Activated naive CD8-positive, alpha-beta T cell treated with anti-CD3 and anti-CD28 coated beads, Interleukin-2, amount 50 U/mL, for 24 hours (primary cell): ENCODE measurements at regions not wholly inside any gene's neighbourhood (a gene's known extent, or its start where the extent isn't known, plus 50 kb on each side); places are given as distances from the start of the nearest gene placed in this dataset.
"Not testable (repeated sequence)": the region's sequence is repeated elsewhere in the genome, so short reads cannot be mapped to it uniquely, and the experiment has no call there.

ENCODE experiments used
- ATAC-seq: fragments of 150-1000 bp; cut with Tn5 transposase; one replicate; pipeline ENCODE4 v1.10.0; 2021
- DNase-seq: peaks from one replicate; pipeline ENCODE4 v3.0.0; 2021
- H3K27ac Mint-ChIP-seq: one replicate; pipeline ENCODE4 v1.8.0; 2021; ENCODE audit warnings: mild to moderate bottlenecking, mixed read lengths
- H3K27me3 Mint-ChIP-seq: one replicate; pipeline ENCODE4 v1.8.0; 2021; ENCODE audit warnings: mixed read lengths
- H3K36me3 Mint-ChIP-seq: one replicate; pipeline ENCODE4 v1.8.0; 2021; ENCODE audit warnings: low read depth, mixed read lengths
- H3K4me1 Mint-ChIP-seq: one replicate; pipeline ENCODE4 v1.8.0; 2021; ENCODE audit warnings: mixed read lengths
- H3K4me3 Mint-ChIP-seq: one replicate; pipeline ENCODE4 v1.8.0; 2021; ENCODE audit warnings: mild to moderate bottlenecking, moderate library complexity, mixed read lengths
- H3K9me3 Mint-ChIP-seq: one replicate; pipeline ENCODE4 v1.8.0; 2021; ENCODE audit warnings: mixed read lengths

DNA sequence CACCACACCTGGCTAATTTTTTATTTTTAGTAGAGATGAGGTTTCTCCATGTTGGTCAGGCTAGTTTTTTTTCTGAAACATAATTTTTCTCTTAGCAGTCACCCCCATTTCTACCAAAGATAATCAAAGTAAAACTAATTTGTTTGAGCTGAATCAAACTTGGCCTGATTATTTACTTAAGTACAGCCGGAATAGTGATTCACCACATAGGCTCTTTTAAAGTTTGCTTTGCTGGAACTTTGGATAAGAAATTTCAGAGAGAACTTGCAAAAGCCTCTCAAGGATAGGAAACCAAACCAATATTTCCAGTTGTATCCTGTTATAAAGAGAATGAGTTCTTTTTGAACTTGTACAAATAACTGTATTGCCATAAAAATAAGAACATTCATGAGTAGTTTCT lies 105.0 kb upstream of the SYNCRIP start:
- Mint-ChIP-seq H3K27ac (no peak overlapping the region), H3K27me3 (peaks cover 8% of the 10 kb centered on the region), H3K4me3 (no peak overlapping the region), H3K9me3 (no peaks in the 10 kb centered on the region), H3K36me3 (no peaks in the 10 kb centered on the region), H3K4me1 (no peaks in the 10 kb centered on the region)
- DNase-seq, result no peak
- no peak for ATAC-seq

DNA sequence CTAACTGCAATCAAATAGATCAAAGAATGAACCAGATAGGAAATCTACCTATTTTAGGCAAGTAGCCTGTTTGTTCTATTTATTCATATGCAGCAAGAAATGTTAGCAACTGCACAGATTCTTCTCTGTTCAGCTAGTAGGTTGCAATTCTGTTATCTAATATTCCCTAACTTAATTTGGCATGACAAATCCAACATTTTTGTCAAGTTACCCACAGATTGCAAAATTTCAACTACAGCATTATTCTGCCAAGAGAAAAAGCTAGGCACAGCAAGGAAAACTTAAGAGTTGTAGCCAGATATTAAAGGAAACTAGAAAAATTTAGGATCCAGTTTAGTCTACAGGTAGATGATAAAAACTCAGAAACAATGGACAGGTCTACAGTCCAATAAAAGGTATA lies 104.4 kb upstream of the SYNCRIP start:
- Mint-ChIP-seq H3K4me1 (no peaks in the 10 kb centered on the region), H3K27ac (no peak overlapping the region), H3K4me3 (no peak overlapping the region), H3K27me3 (peaks cover 8% of the 10 kb centered on the region), H3K36me3 (no peaks in the 10 kb centered on the region), H3K9me3 (no peaks in the 10 kb centered on the region)
- DNase-seq (no peak), ATAC-seq (no peak)

DNA sequence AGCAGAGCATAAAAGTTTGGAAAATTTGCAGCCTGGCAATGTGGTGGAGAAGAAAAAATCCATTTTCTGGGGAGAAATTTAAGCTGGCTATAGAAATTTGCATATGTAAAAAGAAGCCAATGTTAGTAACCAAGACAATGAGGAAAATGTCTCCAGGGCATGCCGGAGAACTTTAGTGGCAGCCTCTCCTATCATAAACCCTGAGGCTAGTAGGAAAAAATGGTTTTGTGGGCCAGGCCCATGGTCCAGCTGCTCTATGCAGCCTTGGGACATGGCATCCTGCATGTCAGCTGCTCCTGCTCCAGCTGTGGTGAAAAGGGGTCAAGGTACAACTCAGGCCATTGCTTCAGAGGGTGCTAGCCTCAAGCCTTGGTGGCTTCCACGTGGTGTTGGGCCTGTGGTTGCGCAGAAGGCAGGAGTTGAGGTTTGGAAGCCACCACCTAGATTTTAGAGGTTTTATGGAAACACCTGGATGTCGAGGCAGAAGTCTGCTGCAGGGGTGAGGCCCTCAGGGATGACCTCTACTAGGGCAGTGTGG lies 101.8 kb upstream of the SYNCRIP start:
- Mint-ChIP-seq H3K27ac (no peak overlapping the region), H3K4me1 (no peaks in the 10 kb centered on the region), H3K36me3 (no peaks in the 10 kb centered on the region), H3K27me3 (peaks cover 6% of the 10 kb centered on the region), H3K4me3 (no peak overlapping the region), H3K9me3 (no peaks in the 10 kb centered on the region)
- no peak for DNase-seq
- ATAC-seq, result no peak

GRCh38 chr6:85726206-85726605 lies 83.5 kb upstream of the SYNCRIP start:
- Mint-ChIP-seq H3K36me3 (no peaks in the 10 kb centered on the region), H3K4me1 (no peaks in the 10 kb centered on the region), H3K27me3 (peaks cover 6% of the 10 kb centered on the region), H3K4me3 (no peak overlapping the region), H3K9me3 (peaks cover 3% of the 10 kb centered on the region), H3K27ac (no peak overlapping the region)
- ATAC-seq (no peak), DNase-seq (no peak)

DNA sequence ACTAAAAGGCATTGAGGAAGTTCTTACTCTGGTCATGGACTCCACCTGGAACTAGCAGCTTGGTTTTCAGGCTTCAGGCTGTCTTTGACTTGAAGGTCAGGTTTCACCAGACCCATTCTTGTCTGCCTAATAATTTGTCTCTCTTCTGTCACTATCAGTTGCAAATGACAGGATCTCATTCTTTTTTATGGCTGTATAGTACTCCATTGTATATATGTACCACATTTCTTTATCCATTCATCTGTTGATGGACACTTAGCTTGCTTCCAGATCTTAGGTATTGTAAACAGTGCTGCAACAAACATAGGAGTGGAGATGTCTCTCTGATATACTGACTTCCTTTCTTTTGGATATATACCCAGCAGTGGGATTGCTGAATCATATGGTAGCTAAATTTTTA lies 73.1 kb upstream of the SYNCRIP start:
- DNase-seq (no peak), ATAC-seq (no peak)
- Mint-ChIP-seq H3K27ac (no peak overlapping the region), H3K9me3 (peaks cover 9% of the 10 kb centered on the region), H3K4me3 (no peak overlapping the region), H3K27me3 (peaks cover 5% of the 10 kb centered on the region), H3K36me3 (no peaks in the 10 kb centered on the region), H3K4me1 (no peaks in the 10 kb centered on the region)

DNA sequence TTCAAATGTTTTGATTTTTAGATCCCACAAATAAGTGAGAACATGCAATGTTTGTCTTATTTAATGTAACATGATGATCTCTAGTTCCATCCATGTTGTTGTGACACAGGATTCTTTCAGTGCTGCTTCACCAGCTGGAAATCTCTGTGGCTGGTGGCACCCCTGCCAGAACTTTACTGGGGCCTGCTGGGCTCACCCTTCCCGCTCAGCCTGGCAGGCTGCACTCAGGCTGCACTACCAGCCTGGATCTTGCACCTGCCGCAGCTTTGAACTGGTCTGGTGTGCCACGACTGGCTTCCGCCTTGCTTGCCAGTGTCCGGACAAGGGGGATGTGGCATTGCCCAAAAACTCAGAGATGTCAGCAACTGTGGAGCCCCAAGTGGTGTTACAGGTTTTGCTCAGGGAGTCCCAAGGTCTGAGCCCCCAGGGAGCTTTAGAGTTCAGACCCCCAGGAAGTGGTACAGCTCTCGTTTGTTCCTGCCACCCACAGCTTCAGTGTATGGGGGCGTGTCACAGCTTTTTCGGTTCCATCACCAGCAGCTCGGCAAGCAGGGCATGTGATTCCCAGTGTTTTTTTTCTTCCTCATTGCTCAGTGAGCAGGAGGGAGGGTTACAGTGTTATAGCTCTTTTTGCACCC lies 72.3 kb upstream of the SYNCRIP start:
- DNase-seq (no peak), ATAC-seq (no peak)
- Mint-ChIP-seq H3K4me3 (no peak overlapping the region), H3K9me3 (peaks cover 9% of the 10 kb centered on the region), H3K27me3 (peaks cover 5% of the 10 kb centered on the region), H3K36me3 (no peaks in the 10 kb centered on the region), H3K27ac (no peak overlapping the region), H3K4me1 (no peaks in the 10 kb centered on the region)

GRCh38 chr6:85712346-85712745 lies 69.7 kb upstream of the SYNCRIP start:
- DNase-seq (no peak), ATAC-seq (no peak)
- peaks cover 15% of the 10 kb centered on the region for H3K9me3 Mint-ChIP-seq
- no peaks in the 10 kb centered on the region for H3K4me1 Mint-ChIP-seq
- H3K27ac Mint-ChIP-seq, result no peak overlapping the region
- no peaks in the 10 kb centered on the region for H3K36me3 Mint-ChIP-seq
- H3K4me3 Mint-ChIP-seq, result no peak overlapping the region
- H3K27me3 Mint-ChIP-seq, result peaks cover 5% of the 10 kb centered on the region

DNA sequence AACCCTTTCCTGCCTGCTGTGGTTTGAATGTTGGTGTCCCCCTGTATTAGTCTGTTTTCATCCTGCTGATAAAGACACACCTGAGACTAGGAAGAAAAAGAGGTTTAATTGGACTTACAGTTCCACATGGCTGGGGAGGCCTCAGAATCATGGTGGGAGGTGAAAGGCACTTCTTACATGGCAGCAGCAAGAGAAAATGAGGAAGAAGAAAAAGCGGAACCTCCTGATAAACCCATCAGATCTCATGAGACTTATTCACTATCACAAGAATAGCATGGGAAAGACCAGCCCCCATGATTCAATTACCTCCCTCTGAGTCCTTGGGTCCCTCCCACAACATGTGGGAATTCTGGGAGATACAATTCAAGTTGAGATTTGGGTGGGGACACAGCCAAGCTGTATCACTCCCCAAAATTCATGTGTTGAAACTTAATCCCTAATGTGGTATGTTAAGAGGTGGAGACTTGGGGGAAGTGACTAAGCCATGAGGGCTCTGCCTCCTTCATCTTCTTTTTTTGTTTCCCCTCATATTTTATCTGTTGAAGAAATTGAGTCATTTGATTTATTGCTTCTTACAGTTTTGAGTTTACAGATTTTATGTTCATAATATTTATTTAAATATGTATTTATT lies 64.9 kb upstream of the SYNCRIP start:
- not testable (repeated sequence) for H3K27me3 Mint-ChIP-seq, H3K4me3 Mint-ChIP-seq, ATAC-seq, H3K4me1 Mint-ChIP-seq, H3K9me3 Mint-ChIP-seq, H3K36me3 Mint-ChIP-seq, H3K27ac Mint-ChIP-seq, DNase-seq

DNA sequence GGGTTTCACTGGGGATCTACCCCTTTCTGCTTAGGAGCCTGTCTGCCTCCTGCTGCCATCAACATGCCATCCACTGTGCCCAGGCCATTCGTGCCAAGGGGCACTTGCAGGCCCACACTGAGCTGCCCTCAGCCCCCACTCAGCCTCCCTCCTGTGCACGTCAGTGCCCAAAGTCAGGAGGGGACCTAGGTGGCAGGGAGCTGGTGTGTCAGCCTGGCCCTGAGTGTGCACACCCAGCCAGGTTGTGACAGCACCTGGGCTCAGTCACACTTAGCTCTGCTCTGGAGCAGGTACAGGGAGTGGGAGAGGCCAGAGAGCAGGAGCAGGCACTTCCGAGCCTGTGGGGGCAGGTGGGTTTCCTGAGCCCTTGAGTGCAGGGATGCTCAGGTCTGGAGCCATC lies 63.6 kb upstream of the SYNCRIP start:
- no peak overlapping the region for H3K27ac Mint-ChIP-seq
- H3K36me3 Mint-ChIP-seq, result no peaks in the 10 kb centered on the region
- H3K27me3 Mint-ChIP-seq, result no peaks in the 10 kb centered on the region
- no peaks in the 10 kb centered on the region for H3K4me1 Mint-ChIP-seq
- DNase-seq (no peak), ATAC-seq (no peak)
- H3K4me3 Mint-ChIP-seq, result no peak overlapping the region
- H3K9me3 Mint-ChIP-seq, result peaks cover 6% of the 10 kb centered on the region

DNA sequence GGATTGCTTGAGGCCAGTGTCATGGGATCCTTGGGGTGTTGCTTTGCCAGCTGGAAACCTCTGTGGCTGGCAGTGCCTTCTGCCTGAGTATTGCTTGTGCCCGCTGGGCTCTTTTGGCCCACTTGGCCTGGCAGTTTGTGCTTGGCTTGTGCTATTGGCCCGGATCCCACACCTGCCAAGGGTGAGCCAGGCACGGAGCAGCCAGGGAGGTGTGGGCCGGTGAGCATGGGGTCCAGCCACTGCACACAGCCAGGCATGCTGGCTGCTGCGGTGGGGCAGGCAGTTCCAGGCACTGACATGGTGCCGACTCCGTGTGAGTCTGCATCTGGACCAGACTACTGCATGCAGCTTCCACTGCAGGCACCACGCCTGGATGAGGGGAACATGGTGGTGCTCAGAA lies 62.5 kb upstream of the SYNCRIP start:
- no peak for DNase-seq
- no peaks in the 10 kb centered on the region for H3K36me3 Mint-ChIP-seq
- no peaks in the 10 kb centered on the region for H3K4me1 Mint-ChIP-seq
- no peak overlapping the region for H3K27ac Mint-ChIP-seq
- no peak for ATAC-seq
- H3K27me3 Mint-ChIP-seq, result no peaks in the 10 kb centered on the region
- H3K4me3 Mint-ChIP-seq, result no peak overlapping the region
- peaks cover 6% of the 10 kb centered on the region for H3K9me3 Mint-ChIP-seq

DNA sequence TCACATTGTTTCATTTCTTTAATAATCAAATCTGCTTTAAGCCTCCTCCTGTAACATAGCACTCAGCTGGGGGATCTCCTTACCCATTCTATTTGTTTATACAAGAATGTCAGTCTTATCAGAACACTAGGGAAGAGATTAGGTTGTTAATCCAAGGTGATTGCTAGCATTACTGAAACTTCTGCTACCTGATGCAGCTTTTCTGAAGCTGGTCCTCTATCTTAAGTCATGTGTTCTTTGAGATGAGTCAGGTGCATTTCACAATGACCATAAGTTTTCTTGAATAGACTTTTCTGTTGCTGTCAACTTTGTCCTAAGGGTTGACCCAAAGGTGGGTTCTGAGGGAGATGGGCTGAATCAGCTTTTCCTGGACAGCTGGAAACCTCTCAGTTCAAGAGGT lies 60.7 kb upstream of the SYNCRIP start:
- Mint-ChIP-seq H3K27ac (no peak overlapping the region), H3K27me3 (peaks cover 1% of the 10 kb centered on the region), H3K9me3 (no peaks in the 10 kb centered on the region), H3K4me1 (no peaks in the 10 kb centered on the region), H3K36me3 (no peaks in the 10 kb centered on the region), H3K4me3 (no peak overlapping the region)
- no peak for ATAC-seq
- DNase-seq, result no peak
